ENCODE measurements at regions not wholly inside any gene's neighbourhood (a gene's known extent, or its start where the extent isn't known, plus 50 kb on each side); places are given as distances from the start of the nearest gene placed in this dataset.
"Not testable (repeated sequence)": the region's sequence is repeated elsewhere in the genome, so short reads cannot be mapped to it uniquely, and the experiment has no call there.

DNA sequence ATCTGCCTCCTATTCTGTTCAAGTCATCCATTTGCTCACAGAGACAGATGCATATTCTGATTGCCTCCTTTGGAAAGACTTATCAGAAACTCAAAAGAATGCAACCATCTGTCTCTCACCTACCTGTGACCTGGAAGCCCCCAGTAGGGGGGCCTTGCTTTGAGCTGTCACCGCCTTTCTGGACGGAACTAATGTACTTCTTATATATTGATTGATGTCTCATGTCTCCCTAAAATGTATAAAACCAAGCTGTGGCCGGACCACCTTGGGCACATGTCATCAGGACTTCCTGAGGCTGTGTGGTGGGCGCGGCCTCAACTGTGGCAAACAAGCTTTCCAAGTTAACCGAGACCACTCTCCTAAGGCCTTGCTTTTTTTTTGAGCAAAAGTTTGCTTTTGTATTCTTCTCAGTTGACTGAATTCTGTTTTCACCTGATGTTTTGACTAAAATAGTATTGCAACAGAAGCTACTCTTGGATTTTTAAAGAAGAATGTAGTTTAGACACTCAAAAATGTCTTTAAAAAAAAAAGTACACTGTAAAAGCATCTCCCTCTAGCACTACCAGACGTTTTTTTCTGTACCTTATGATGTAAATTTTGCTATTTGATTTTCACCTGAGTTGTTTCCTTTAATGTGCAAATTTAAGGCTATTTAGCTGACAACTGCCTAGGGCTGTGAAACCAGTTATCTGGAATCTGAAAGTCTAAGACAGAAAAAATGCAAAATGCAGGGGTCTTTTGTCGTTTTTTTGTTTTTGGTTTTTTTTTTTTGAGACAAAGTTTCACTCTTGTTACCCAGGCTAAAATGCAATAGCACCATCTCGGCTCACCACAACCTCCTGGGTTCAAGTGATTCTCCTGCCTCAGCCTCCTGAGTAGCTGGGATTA is 298.8 kb upstream of the SGCG start:
- DNase-seq (ENCODE audit: low read depth, low spot score) = not testable (repeated sequence)

DNA sequence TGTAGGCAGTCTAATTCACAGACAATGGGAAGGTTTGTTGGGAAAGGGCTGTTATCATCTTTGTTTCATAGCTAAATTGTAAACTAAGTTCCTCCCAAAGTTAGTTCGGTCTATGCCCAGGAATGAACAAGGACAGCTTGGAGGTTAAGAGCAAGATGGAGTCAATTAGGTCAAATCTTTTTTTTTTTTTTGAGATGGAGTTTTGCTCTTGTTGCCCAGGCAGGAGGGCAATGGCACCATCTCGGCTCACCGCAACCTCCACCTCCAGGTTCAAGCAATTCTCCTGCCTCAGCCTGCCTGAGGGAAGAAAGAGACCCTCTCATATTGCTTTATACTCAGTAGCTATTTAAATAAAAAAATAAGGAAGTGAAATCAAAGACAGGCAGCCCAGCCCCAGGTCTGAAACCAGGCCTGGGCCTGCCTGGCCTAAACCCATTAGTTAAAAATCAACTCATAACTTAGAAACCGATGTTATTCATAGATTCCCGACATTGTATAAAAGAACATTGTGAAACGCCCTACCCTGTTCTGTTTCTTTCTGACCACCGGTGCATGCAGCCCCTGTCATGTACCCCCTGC is 297.4 kb upstream of the SGCG start:
- DNase-seq (ENCODE audit: low read depth, low spot score) = no peak

DNA sequence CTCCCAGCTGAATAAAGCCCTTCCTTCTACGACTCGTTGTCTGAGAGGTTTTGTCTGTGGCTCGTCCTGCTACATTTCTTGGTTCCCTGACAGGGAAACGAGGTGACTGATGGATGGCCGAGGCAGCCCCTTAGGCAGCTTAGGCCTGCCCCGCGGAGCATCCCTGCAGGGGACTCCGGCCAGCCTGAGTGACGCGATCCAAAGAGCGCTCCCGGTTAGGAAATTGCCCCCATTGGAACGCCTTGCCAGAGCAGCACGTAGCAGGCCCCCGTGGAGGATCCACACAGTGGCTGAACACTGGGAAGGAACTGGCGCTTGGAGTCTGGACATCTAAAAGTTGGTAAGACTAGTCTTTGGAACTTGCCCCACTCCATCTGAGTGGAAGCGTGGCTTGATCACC is 296.8 kb upstream of the SGCG start:
- DNase-seq (ENCODE audit: low read depth, low spot score) = no peak

DNA sequence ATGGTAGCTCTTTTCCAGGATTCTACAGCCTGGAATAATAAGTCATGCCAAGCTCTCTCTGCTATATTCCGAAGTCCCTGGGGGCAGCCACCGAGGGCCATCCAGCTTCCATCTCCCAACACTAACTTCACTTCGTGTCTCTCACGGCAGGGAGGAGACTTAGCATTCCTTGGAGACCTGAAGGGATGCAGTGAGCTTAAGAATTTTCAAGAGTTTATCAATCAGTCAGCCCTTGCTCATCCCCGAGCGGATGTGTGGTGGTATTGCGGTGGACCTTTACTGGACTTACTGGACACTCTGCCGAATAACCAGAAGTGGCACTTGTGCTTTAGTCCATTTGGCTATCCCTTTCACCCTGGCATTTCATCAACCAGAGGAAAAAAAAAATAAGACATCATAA is 294.7 kb upstream of the SGCG start:
- DNase-seq (ENCODE audit: low read depth, low spot score) = not testable (repeated sequence)

DNA sequence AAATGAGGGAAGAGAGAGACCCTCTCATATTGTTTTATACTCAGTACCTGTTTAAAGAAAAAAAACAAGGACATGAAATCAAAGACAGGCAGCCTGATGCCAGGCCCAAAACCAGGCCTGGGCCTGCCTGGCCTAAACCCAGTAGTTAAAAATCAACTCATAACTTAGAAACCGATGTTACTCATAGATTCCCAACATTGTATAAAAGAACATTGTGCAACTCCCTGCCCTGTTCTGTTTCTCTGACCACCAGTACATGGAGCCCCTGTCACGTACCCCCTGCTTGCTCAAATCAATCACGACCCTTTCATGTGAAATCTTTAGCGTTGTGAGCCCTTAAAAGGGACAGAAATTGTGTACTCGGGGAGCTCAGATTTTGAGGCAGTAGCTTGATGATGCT is 291.4 kb upstream of the SGCG start:
- DNase-seq (ENCODE audit: low read depth, low spot score) = not testable (repeated sequence)

DNA sequence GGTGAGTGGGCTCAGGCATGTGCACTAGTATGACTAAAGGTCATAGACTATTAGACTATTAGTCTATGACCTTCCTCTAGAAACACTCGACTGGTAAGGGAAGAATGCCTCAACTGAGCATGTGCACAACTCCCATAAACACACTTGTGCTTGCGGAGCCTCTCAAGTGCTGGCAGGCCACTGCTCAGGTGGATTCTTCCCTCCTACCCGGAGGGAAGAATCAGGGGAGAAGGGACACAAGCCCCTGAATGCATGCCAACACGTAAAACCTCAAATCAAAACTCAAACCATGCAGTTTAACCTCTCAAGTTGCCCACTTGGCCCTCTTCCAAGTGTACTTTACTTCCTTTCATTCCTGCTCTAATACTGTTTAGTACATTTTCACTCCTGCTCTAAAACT is 287.6 kb upstream of the SGCG start:
- DNase-seq (ENCODE audit: low read depth, low spot score) = no peak

DNA sequence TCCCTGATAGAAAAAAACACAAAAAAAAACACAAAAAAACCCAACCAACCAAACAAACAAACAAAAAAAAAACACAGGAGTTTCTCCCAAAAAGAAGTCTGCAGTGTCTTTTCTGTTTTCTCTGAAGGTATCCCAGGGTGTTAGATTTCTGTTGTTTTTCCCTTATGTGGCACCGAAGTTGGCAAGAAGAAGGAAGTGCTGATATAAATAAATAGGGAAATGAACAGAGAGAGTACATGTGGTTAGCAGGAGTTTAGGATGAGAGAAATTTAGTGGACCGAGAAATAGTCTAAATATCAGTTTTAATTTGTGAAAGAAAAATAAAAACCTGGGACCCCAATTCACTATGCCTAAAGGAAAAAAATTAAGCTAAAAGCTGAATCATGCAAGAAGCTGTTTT is 287.0 kb upstream of the SGCG start:
- DNase-seq (ENCODE audit: low read depth, low spot score) = no peak

DNA sequence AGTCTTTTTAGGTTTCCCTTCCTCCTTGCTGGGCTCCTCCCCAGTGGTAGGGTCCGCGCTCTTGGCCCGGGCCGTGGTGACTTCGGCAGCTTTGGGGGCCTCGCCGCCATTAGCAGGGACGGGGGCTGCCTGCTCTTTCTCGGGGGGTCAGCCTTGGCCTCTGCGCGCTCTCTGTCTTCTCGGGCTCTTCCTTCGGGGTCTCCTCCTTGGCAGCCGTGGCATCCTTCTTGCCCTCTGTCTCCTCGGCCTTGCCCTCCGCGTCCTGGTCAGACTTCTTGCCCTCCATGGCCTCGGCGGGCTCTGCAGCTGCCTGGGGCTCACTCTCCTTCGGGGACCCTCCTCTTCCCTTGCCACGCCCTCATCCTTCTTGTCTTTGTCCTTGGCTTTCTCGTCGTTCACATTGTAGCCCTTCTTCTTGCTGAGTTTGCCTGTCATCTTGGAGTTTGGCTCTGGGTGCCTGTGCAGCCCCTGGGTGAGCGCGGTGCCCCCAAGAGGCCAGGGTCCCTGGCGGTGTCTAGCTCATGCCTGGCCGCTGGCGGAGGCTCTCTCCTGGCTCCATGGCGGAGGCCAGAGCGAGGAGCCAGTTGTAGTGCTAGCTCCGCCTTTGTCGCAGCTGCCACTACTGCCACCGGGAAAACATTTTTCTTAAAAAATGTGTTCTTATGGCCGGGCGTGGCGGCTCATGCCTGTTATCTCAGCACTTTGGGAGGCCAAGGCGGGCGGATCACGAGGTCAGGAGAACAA is 283.0 kb upstream of the SGCG start:
- DNase-seq (ENCODE audit: low read depth, low spot score) = no peak

DNA sequence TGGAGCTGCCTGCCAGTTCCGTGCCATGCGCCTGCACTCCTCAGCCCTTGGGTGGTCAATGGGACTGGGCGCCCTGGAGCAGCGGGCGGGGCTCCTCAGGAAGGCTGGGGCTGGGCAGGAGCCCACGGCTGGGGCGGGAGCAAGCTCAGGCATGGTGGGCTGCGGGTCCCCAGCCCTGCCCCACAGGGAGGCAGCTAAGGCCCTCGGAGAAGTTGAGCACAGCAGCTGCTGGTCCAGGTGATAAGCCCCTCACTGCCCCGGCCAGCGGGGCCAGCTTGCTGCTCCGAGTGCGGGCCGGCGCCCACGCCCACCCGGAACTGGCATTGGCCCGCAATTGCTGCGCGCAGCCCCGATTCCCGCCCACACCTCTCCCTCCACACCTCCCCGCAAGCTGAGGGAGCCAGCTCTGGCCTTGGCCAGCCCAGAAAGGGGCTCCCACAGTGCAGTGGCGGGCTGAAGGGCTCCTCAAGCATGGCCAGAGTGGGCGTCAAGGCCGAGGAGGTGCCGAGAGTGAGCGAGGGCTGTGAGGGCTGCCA is 280.3 kb upstream of the SGCG start:
- DNase-seq (ENCODE audit: low read depth, low spot score) = not testable (repeated sequence)

DNA sequence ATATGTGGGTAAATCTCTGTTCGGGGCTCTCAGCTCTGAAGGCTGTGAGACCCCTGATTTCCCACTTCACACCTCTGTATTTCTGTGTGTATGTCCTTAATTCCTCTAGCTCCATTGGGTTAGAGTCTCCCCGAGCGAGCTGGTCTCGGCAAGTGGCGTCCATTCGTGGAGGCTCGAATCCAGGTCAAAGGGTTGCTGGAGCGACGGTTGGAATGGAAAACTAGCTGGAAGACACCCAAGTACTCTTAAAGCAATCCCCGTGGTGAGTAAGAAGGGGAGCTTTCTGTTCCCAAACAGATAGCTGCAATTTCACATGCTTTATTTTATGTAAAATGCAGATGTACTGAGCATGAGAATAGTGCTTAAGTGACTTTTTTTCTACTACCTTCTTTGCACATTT is 277.5 kb upstream of the SGCG start:
- DNase-seq (ENCODE audit: low read depth, low spot score) = no peak

DNA sequence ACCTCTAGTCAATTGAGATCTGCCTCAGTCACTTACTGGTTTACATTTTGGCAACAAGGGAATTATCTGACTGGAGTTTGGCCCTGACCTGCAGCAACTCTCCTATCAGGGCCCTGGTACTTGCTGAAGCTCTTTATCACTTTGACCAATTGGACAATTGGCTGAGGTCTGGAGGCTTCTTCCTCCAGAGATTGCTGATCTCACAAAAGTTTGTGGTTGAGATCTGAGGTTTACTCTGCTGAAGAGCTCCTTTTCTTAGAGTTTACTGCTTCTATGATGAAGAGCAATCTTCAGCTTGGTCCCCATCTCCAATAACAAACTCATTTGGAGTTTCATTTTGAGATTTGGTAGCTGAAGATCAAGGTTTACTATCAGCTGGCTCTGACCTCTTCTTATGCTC is 276.9 kb upstream of the SGCG start:
- no peak for DNase-seq (ENCODE audit: low read depth, low spot score)

DNA sequence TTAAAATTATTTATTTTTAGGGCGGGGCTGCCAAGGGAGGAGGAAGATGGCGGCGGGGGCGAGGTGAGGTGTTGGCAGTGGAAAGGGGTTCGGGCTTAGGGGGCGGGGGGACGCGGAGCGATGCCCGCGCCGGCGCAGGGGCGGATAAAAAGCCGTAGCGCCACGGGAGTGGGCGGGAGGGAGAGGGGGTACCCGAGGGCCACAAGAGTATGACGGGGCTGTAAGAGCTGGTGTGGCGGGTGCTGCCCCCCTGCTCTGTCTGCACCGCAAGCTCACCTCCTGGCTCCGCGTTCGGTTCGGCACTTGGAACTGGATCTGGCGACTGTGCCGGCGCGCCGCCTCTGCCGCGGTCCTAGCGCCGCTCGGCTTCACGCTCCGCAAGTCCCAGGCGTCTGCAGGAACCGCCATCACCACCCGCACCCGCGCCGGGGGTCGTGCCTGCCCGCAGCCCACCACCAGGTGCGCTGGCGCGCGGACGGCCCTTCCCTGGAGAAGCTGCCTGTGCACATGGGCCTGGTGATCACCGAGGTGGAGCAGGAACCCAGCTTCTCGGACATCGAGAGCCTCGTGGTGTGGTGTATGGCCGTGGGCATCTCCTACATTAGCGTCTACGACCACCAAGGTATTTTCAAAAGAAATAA is 265.2 kb upstream of the SGCG start:
- DNase-seq (ENCODE audit: low read depth, low spot score) = no peak

DNA sequence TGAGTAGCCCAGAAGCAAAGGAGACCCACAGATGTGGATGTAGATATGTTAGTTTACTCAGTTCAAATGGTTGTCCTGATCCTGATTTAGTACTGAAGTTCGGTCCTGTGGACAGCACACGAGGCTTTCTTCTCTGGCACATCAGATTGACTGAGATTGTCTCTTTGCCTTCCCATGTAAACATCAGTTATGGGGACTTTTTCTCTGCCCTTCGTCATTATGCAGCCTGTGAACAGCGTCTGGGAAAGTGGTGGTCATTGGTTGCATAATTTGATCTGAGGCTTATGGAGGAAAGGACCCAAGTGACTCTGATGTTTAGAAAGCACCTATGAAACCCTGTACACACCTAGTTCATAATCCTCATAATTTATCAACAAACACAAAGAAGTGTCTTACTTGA is 264.5 kb upstream of the SGCG start:
- not testable (repeated sequence) for DNase-seq (ENCODE audit: low read depth, low spot score)

DNA sequence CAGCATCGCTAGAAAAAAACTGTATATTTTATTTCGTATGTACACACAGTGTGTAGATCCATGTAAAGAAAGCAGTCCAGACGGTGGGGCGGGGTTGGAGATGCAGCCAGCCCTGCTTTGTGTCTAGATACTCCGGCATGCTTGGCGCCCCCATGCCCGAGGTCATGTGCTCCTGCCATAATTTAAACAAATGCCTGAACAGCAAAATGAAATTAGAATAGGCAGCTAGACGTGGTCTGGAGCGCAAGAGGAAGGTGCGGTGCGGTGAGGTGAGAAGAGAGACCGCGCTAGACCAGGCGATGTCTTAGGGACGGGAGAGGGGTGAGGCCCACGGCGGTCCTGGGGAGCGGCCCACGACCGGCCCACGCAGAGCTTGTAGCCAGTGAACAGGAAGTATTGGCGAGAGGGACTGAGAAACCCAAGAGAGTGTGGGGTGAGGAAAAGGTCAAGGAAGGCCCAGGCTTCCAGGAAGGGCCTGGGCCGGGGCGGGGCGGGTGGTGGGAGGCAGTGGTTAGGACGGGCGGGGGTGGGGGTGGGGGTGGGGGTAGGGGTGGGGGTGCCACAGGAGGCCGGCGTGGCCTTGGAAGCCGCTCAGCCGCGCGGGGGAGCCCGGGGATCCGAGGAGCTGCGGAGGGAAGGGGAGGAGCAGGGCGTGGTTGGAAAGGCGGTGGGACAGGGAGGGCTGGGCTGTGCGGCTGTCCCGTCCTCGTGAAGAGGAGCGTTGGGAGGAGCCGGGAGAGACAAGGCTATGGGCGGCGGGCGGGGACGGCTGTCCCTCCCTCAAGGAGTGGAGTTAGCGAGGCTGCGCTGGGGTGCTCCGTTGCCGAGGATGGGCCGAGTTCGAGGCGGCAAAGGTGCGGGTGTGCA is 254.7 kb upstream of the SGCG start:
- no peak for DNase-seq (ENCODE audit: low read depth, low spot score)

DNA sequence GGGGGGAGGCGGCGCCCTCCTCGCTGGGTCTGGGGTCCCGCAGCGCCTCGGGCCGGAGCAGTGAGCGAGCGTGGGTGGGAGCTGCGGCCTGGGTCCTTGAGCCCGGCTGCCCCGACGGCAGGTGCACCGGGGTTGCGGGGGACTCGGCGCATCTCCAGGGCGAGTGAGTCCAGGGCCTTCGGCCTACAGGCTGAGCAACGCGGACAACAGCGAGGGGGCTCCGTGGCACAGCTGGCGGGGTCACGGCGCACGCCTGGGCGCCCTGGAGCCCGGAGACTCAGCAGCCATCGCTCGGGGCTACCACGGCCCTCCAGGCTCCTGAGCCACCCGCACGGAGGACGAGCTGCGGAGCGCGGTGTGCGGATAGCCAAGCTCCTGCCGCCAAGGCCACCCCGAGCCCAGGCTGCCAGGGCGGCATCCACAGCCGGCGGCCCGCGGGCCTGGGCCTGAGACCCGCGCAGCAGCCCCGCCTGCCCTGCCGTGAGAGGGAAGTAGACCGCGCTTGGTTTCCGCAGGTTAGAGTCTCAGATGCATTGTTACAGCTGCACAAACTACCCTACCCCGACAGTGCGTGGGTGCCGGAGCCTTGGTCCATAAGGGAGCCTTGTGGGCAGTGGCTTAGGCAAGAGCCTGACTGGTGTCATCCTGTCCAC is 253.9 kb upstream of the SGCG start:
- DNase-seq (ENCODE audit: low read depth, low spot score) = no peak

DNA sequence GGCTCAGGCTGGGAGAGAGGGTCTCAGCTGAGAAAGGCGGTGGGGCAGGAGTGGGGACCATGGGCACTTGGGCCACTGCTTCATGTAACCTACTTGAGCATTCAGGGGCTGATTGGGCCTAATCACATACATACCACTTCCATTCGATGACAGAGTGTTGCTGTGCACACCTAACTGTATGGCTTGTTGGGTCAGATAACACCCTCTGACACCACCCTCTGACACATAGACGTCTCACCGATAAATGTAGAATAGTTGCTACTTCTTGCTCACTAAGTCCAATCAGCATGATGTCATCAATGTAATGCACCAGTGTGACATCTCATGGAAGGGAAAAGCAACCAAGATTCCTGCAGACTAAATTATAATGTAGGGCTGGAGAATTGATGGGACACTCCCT is 252.9 kb upstream of the SGCG start:
- DNase-seq (ENCODE audit: low read depth, low spot score) = not testable (repeated sequence)

DNA sequence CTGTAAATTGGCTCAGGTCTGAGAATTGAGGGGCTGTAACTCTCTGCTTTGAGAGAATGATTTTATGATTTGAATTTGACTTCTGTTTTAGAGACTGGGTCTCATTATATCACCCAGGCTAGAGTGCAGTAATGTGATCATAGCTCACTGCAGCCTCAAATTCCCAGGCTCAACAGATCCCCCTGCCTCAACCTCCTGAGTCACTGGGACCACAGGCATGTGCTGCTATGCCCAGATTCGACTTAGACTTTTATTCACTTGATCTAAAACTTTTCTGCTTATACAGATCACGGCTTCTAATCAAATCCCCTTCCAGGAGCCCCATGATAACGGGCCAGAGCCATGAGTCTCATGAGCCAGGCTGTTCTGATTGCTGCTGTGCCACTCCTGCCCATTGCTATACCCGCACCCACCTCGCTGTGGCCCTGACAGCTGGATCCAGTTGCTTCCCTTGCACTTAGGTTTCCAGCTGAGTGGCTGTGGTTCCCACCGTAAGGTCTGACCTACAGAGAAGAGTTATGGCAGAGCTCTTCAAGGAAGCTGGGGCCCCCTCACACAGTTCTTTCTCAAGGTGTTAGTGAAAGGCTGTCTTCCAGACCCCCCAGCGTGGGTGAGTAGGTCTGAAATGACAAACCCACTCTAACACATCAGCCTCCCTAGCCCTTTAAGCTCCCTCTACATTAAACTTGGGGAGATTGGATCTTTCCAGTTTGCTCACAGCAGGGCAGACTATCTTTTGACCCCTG is 251.2 kb upstream of the SGCG start:
- DNase-seq (ENCODE audit: low read depth, low spot score) = no peak

DNA sequence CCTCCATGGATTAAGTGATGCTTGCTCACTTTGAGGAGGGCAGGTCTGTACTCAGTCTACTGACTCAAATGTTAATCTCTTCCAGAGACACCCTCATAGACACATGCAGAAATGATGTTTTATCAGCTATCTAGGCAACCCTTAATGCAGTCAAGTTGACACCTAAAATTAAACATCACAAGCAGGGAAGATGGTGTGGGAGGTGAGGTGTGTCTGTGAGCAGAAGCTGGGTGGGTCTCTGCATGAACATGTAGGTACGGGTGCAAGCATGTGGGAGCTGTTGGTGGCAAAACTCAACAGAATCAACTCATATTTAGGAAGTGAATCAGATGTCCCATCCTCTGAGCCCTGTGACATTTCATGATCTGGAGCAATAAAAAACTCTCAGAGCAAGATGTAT is 249.2 kb upstream of the SGCG start:
- no peak for DNase-seq (ENCODE audit: low read depth, low spot score)

DNA sequence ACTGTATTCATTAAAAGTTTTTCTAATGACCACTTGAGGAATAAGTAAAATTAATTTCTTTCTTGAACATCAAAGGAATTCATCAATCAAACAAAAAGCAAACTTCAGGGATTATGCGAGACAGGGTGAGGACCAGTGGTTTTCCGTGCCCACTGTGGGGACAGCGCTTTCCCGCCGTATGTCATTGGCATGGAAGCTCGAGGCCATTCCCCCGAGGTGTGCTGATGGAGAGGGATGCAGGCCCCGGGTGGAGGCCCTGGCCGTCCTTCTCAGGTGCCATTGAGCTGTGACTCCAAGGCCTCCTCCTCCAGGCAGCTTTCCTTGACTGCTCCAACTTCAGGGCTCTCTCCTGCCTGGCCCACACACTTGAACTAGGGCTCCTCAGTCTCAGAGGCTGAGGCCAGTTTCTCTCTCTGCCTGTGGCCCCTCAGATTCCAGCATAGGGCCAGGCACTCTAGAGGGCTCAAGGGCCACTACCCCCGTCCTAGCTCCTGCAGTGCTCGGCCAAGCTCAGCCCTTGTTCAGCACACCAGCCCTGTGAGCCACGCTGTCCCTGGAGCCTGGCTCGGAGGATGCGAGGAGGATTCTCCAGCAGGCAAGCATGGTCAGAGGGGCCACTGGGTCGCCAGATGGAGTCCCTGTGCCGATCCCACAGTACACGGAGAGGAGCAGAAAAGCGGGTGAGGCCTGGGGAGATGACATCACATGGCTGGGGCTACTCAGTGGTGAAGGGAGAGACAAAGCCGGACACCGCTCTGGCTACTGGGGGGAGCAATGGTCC is 248.0 kb upstream of the SGCG start:
- DNase-seq (ENCODE audit: low read depth, low spot score) = not testable (repeated sequence)

Data from pulmonary artery endothelial cell (primary cell).